ENCODE measurements at regions not wholly inside any gene's neighbourhood (a gene's known extent, or its start where the extent isn't known, plus 50 kb on each side); places are given as distances from the start of the nearest gene placed in this dataset.

- no peak overlapping the region for H3K27ac Mint-ChIP-seq
- H3K9ac ChIP-seq: no peak overlapping the region
- no peaks in the 10 kb centered on the region for H3K27me3 ChIP-seq
- no peaks in the 10 kb centered on the region for H3K4me1 Mint-ChIP-seq
- no peaks in the 10 kb centered on the region for H3K4me1 ChIP-seq
- H4K20me1 ChIP-seq (ENCODE audit: low read depth): no peaks in the 10 kb centered on the region
- no peak overlapping the region for H3K4me3 Mint-ChIP-seq
- DNase-seq (ENCODE audit: low spot score): no peak
- H3K9me3 ChIP-seq (ENCODE audit: low read depth): no peaks in the 10 kb centered on the region
- no peaks in the 10 kb centered on the region for H3K9me3 Mint-ChIP-seq
- no peak overlapping the region for H3K4me2 ChIP-seq
- no peak overlapping the region for H2AFZ ChIP-seq (replicated peaks)
- TF ChIP-seq EZH2phosphoT487 (IDR thresholded peaks at IDR 0.05): no peak
- TF ChIP-seq CTCF (IDR thresholded peaks at IDR 0.05): no peak
- TF ChIP-seq EZH2 (IDR thresholded peaks at IDR 0.05): no peak
- no peak overlapping the region for H3K4me3 ChIP-seq
- H3K36me3 Mint-ChIP-seq: no peaks in the 10 kb centered on the region
- H3K36me3 ChIP-seq: no peaks in the 10 kb centered on the region
- no peaks in the 10 kb centered on the region for H3F3A ChIP-seq (ENCODE audit: low read depth)
- H3K27ac ChIP-seq: no peak overlapping the region
- H3K27me3 Mint-ChIP-seq (ENCODE audit: insufficient read depth, low read depth): no peaks in the 10 kb centered on the region
- H3K79me2 ChIP-seq (ENCODE audit: low read depth): no peaks in the 10 kb centered on the region
Observed at GRCh38 chr6:51249798-51250197, 431.1 kb downstream of the TFAP2B start.

- no peaks in the 10 kb centered on the region for H3K79me2 ChIP-seq (ENCODE audit: low read depth)
- H3K4me3 Mint-ChIP-seq: no peak overlapping the region
- H3K4me1 ChIP-seq: no peaks in the 10 kb centered on the region
- H3K27me3 Mint-ChIP-seq (ENCODE audit: insufficient read depth, low read depth): no peaks in the 10 kb centered on the region
- no peaks in the 10 kb centered on the region for H3K9me3 ChIP-seq (ENCODE audit: low read depth)
- H3K4me1 Mint-ChIP-seq: no peaks in the 10 kb centered on the region
- H3K27me3 ChIP-seq: no peaks in the 10 kb centered on the region
- no peak overlapping the region for H3K4me3 ChIP-seq
- H3F3A ChIP-seq (ENCODE audit: low read depth): no peaks in the 10 kb centered on the region
- no peaks in the 10 kb centered on the region for H3K36me3 ChIP-seq
- H2AFZ ChIP-seq (replicated peaks): no peak overlapping the region
- H3K27ac Mint-ChIP-seq: no peak overlapping the region
- H4K20me1 ChIP-seq (ENCODE audit: low read depth): no peaks in the 10 kb centered on the region
- no peak overlapping the region for H3K27ac ChIP-seq
- TF ChIP-seq EZH2 (IDR thresholded peaks at IDR 0.05) (no peak), EZH2phosphoT487 (IDR thresholded peaks at IDR 0.05) (no peak), CTCF (IDR thresholded peaks at IDR 0.05) (no peak)
- no peak for DNase-seq (ENCODE audit: low spot score)
- no peaks in the 10 kb centered on the region for H3K36me3 Mint-ChIP-seq
- H3K9me3 Mint-ChIP-seq: no peaks in the 10 kb centered on the region
- no peak overlapping the region for H3K4me2 ChIP-seq
- no peak overlapping the region for H3K9ac ChIP-seq
Observed at GRCh38 chr6:51250317-51250716, 431.6 kb downstream of the TFAP2B start.

- Mint-ChIP-seq H3K4me3 (no peak overlapping the region), H3K36me3 (no peaks in the 10 kb centered on the region), H3K27me3 (ENCODE audit: insufficient read depth, low read depth) (no peaks in the 10 kb centered on the region), H3K27ac (no peak overlapping the region), H3K4me1 (no peaks in the 10 kb centered on the region), H3K9me3 (no peaks in the 10 kb centered on the region)
- H3K4me1 ChIP-seq: no peaks in the 10 kb centered on the region
- H3F3A ChIP-seq (ENCODE audit: low read depth): no peaks in the 10 kb centered on the region
- no peak overlapping the region for H3K4me3 ChIP-seq
- H4K20me1 ChIP-seq (ENCODE audit: low read depth): no peaks in the 10 kb centered on the region
- no peak overlapping the region for H3K4me2 ChIP-seq
- no peaks in the 10 kb centered on the region for H3K27me3 ChIP-seq
- no peaks in the 10 kb centered on the region for H3K36me3 ChIP-seq
- no peak for TF ChIP-seq CTCF (IDR thresholded peaks at IDR 0.05)
- no peak for TF ChIP-seq EZH2phosphoT487 (IDR thresholded peaks at IDR 0.05)
- no peak for TF ChIP-seq EZH2 (IDR thresholded peaks at IDR 0.05)
- no peaks in the 10 kb centered on the region for H3K79me2 ChIP-seq (ENCODE audit: low read depth)
- no peak for DNase-seq (ENCODE audit: low spot score)
- no peak overlapping the region for H3K27ac ChIP-seq
- no peak overlapping the region for H2AFZ ChIP-seq (replicated peaks)
- no peaks in the 10 kb centered on the region for H3K9me3 ChIP-seq (ENCODE audit: low read depth)
- H3K9ac ChIP-seq: no peak overlapping the region
Observed at GRCh38 chr6:51257938-51258337, 439.3 kb downstream of the TFAP2B start.

- H3K79me2 ChIP-seq (ENCODE audit: low read depth): no peaks in the 10 kb centered on the region
- peak; percentile 5 for TF ChIP-seq CTCF (IDR thresholded peaks at IDR 0.05)
- no peak for TF ChIP-seq EZH2phosphoT487 (IDR thresholded peaks at IDR 0.05)
- no peak for TF ChIP-seq EZH2 (IDR thresholded peaks at IDR 0.05)
- no peaks in the 10 kb centered on the region for H4K20me1 ChIP-seq (ENCODE audit: low read depth)
- H3K4me1 ChIP-seq: no peaks in the 10 kb centered on the region
- no peak overlapping the region for H3K4me2 ChIP-seq
- no peak overlapping the region for H3K9ac ChIP-seq
- Mint-ChIP-seq H3K36me3 (no peaks in the 10 kb centered on the region), H3K27me3 (ENCODE audit: insufficient read depth, low read depth) (no peaks in the 10 kb centered on the region), H3K27ac (no peak overlapping the region), H3K4me3 (no peak overlapping the region), H3K4me1 (no peaks in the 10 kb centered on the region), H3K9me3 (no peaks in the 10 kb centered on the region)
- no peak for DNase-seq (ENCODE audit: low spot score)
- no peaks in the 10 kb centered on the region for H3F3A ChIP-seq (ENCODE audit: low read depth)
- no peak overlapping the region for H2AFZ ChIP-seq (replicated peaks)
- H3K36me3 ChIP-seq: no peaks in the 10 kb centered on the region
- no peaks in the 10 kb centered on the region for H3K9me3 ChIP-seq (ENCODE audit: low read depth)
- no peak overlapping the region for H3K27ac ChIP-seq
- no peaks in the 10 kb centered on the region for H3K27me3 ChIP-seq
- H3K4me3 ChIP-seq: no peak overlapping the region
Observed at GRCh38 chr6:51260003-51260402, 441.3 kb downstream of the TFAP2B start.
